SK-N-MC (cell line): ENCODE measurements at regions not wholly inside any gene's neighbourhood (a gene's known extent, or its start where the extent isn't known, plus 50 kb on each side); places are given as distances from the start of the nearest gene placed in this dataset.

Experiments used
- EZH2 ChIP-seq: fragments of 200-600 bp; sonication (generic); IDR thresholded peaks from one replicate; pipeline ENCODE4 v1.6.1; 2017; ENCODE audit warnings: antibody characterized with exemption
- POLR2AphosphoS5 ChIP-seq: IDR thresholded peaks from 2 replicates; pipeline ENCODE4 v1.6.1; 2012; ENCODE audit warnings: mild to moderate bottlenecking, low read depth, low read length, borderline replicate concordance

DNA sequence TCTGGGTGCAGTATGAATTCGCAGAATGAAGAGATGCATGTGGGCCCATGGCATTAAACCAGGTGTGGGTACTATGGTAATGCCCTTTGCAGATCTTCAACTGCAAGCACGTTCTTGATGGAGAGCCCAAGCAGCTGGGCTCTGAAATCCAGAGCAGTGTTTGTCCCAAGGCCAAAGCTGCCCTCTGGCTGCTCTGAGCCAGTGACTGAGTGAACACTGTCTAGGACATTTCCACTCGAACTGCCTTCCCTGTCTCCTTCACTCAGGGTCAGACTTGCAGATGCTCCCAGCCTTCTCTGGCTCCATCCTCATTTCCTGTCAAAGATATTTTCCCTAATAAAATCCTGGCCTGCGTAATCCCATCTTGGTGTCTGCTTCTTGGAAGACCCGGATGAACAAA, 80.2 kb upstream of the GJB6 start:
- TF ChIP-seq EZH2 (no peak), POLR2AphosphoS5 (no peak)
